Right hindlimb (tissue), 1 donor: ENCODE measurements at regions not wholly inside any gene's neighbourhood (a gene's known extent, or its start where the extent isn't known, plus 50 kb on each side); places are given as distances from the start of the nearest gene placed in this dataset.

Experiments
- DNase-seq: peaks from one replicate; pipeline ENCODE4 v3.0.0-alpha.2; 2018

- no peak for DNase-seq
Observed at GRCh38 chr5:153400931-153401330, 89.5 kb upstream of the GRIA1 start.

- no peak for DNase-seq
Observed at GRCh38 chr5:153402550-153402949, 87.9 kb upstream of the GRIA1 start.

- DNase-seq: no peak
Observed at GRCh38 chr5:153403470-153403869, 87.0 kb upstream of the GRIA1 start.

GRCh38 chr5:153404747-153405146 is 85.7 kb upstream of the GRIA1 start:
- DNase-seq: peak; percentile 21

- no peak for DNase-seq
Observed at GRCh38 chr5:153421676-153422075, 68.8 kb upstream of the GRIA1 start.

- no peak for DNase-seq
Observed at GRCh38 chr5:153425914-153426313, 64.6 kb upstream of the GRIA1 start.

- DNase-seq: no peak
Observed at GRCh38 chr5:153429761-153430380, 60.6 kb upstream of the GRIA1 start.

- no peak for DNase-seq
Observed at GRCh38 chr5:153432583-153432982, 57.9 kb upstream of the GRIA1 start.

GRCh38 chr5:153437251-153437650 is 53.2 kb upstream of the GRIA1 start:
- no peak for DNase-seq

- no peak for DNase-seq
Observed at GRCh38 chr5:153439130-153439529, 51.3 kb upstream of the GRIA1 start.
